Activated CD4-positive, alpha-beta T cell treated with anti-CD3 and anti-CD28 coated beads for 1 hour (primary cell): ENCODE measurements at regions not wholly inside any gene's neighbourhood (a gene's known extent, or its start where the extent isn't known, plus 50 kb on each side); places are given as distances from the start of the nearest gene placed in this dataset.
"Not testable (repeated sequence)": the region's sequence is repeated elsewhere in the genome, so short reads cannot be mapped to it uniquely, and the experiment has no call there.

Source experiments
- DNase-seq: peaks from one replicate; pipeline ENCODE4 v3.0.0-alpha.2; 2020

GRCh38 chr1:221541296-221541695 is 200.6 kb downstream of the DUSP10 start:
- no peak for DNase-seq

- no peak for DNase-seq
Observed at GRCh38 chr1:221543529-221544120, 198.3 kb downstream of the DUSP10 start.

GRCh38 chr1:221548942-221549341 is 192.9 kb downstream of the DUSP10 start:
- DNase-seq = no peak

GRCh38 chr1:221549815-221550214 is 192.1 kb downstream of the DUSP10 start:
- no peak for DNase-seq

- DNase-seq = not testable (repeated sequence)
Observed at GRCh38 chr1:221552792-221553191, 189.1 kb downstream of the DUSP10 start.

- no peak for DNase-seq
Observed at GRCh38 chr1:221555689-221556433, 186.0 kb downstream of the DUSP10 start.

GRCh38 chr1:221556435-221556834 is 185.5 kb downstream of the DUSP10 start:
- no peak for DNase-seq

GRCh38 chr1:221557013-221557412 is 184.9 kb downstream of the DUSP10 start:
- DNase-seq = no peak

GRCh38 chr1:221558396-221558795 is 183.5 kb downstream of the DUSP10 start:
- DNase-seq = no peak

GRCh38 chr1:221559911-221560310 is 182.0 kb downstream of the DUSP10 start:
- no peak for DNase-seq

GRCh38 chr1:221562542-221563475 is 179.1 kb downstream of the DUSP10 start:
- DNase-seq = no peak

- no peak for DNase-seq
Observed at GRCh38 chr1:221563476-221563921, 178.4 kb downstream of the DUSP10 start.

- DNase-seq = no peak
Observed at GRCh38 chr1:221564891-221565290, 177.0 kb downstream of the DUSP10 start.

- no peak for DNase-seq
Observed at GRCh38 chr1:221565711-221566110, 176.2 kb downstream of the DUSP10 start.

GRCh38 chr1:221567859-221568507 is 173.9 kb downstream of the DUSP10 start:
- DNase-seq = no peak

GRCh38 chr1:221573756-221574155 is 168.1 kb downstream of the DUSP10 start:
- no peak for DNase-seq

GRCh38 chr1:221574529-221574928 is 167.4 kb downstream of the DUSP10 start:
- DNase-seq = no peak

- DNase-seq = no peak
Observed at GRCh38 chr1:221575605-221576004, 166.3 kb downstream of the DUSP10 start.

- DNase-seq = no peak
Observed at GRCh38 chr1:221576268-221576667, 165.6 kb downstream of the DUSP10 start.

- DNase-seq = no peak
Observed at GRCh38 chr1:221583465-221583864, 158.4 kb downstream of the DUSP10 start.

- DNase-seq = not testable (repeated sequence)
Observed at GRCh38 chr1:221587013-221587412, 154.9 kb downstream of the DUSP10 start.

- DNase-seq = not testable (repeated sequence)
Observed at GRCh38 chr1:221591250-221591649, 150.6 kb downstream of the DUSP10 start.

GRCh38 chr1:221594576-221594975 is 147.3 kb downstream of the DUSP10 start:
- no peak for DNase-seq
